Activated CD4-positive, alpha-beta T cell treated with anti-CD3 and anti-CD28 coated beads for 36 hours (primary cell): ENCODE measurements at regions not wholly inside any gene's neighbourhood (a gene's known extent, or its start where the extent isn't known, plus 50 kb on each side); places are given as distances from the start of the nearest gene placed in this dataset.
A peak's percentile ranks its signal among the peaks of the same experiment; 100 is the strongest.

Experiments
- ATAC-seq: fragments of 200-7000 bp; cut with Tn5 transposase; one replicate; pipeline ENCODE4 v1.10.0; 2021; ENCODE audit warnings: mild to moderate bottlenecking, moderate library complexity
- CTCF ChIA-PET: fragments of 350-600 bp; sonication (Branson Sonifier 250); formaldehyde crosslinking; loops from one replicate; lab custom pipeline; 2021; ENCODE audit warnings: antibody characterized with exemption; lab: Charles Lee
- POLR2A ChIA-PET: fragments of 350-600 bp; sonication (Branson Sonifier 250); formaldehyde crosslinking; loops from one replicate; lab custom pipeline; 2021; ENCODE audit warnings: antibody characterized with exemption, inconsistent platforms; lab: Charles Lee
- DNase-seq: peaks from one replicate; pipeline ENCODE4 v3.0.0-alpha.2; 2020
- H3K27ac Mint-ChIP-seq: one replicate; pipeline ENCODE4 v1.8.0; 2021; ENCODE audit warnings: mixed read lengths
- H3K27me3 Mint-ChIP-seq: one replicate; pipeline ENCODE4 v1.8.0; 2021; ENCODE audit warnings: mixed read lengths
- H3K36me3 Mint-ChIP-seq: one replicate; pipeline ENCODE4 v1.8.0; 2021; ENCODE audit warnings: low read depth, mixed read lengths
- H3K4me1 Mint-ChIP-seq: one replicate; pipeline ENCODE4 v1.8.0; 2021; ENCODE audit warnings: mixed read lengths
- H3K4me3 Mint-ChIP-seq: one replicate; pipeline ENCODE4 v1.8.0; 2021; ENCODE audit warnings: mild to moderate bottlenecking, moderate library complexity, mixed read lengths
- H3K9me3 Mint-ChIP-seq: one replicate; pipeline ENCODE4 v1.8.0; 2021; ENCODE audit warnings: low read depth, mixed read lengths
- intact Hi-C, 2 experiments: fragments of 100-400 bp; cut with DNase I in 1 of 2; cut with micrococcal nuclease in 1 of 2; formaldehyde crosslinking; loops; one replicate each; pipeline versions ENCODE4 v1.14.2 to v1.15.1; 2022 to 2024; cut with DNase I, micrococcal nuclease

GRCh38 chrY:7821295-7822035, 909.9 kb upstream of the AMELY start:
- Mint-ChIP-seq H3K9me3 (no peaks in the 10 kb centered on the region), H3K4me3 (no peak overlapping the region), H3K36me3 (no peaks in the 10 kb centered on the region), H3K4me1 (peaks cover 5% of the 10 kb centered on the region), H3K27ac (no peak overlapping the region), H3K27me3 (no peaks in the 10 kb centered on the region)
- intact Hi-C loops = no loop called here
- CTCF ChIA-PET = no interaction called here
- peak; percentile 6 for ATAC-seq
- POLR2A ChIA-PET = no interaction called here
- DNase-seq = no peak

DNA sequence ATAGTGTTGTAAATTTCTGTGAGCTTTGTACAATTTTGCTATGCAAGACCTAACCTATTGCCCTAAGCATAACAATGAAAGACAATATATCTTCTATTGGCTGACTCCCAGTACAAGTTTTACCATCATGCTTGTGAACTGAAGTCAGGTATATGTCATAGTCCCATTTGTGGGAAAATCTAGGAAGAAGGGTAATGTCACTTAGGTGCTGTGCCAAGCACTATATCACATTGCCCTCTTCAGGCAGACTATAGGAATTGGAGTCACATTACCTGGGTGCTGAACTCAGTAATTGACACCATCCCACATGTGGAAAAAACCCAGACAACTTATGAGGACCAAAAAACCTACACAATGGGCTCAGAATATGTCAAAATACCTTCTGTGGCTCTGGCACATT, 907.4 kb upstream of the AMELY start:
- DNase-seq = no peak
- Mint-ChIP-seq H3K4me1 (peaks cover 5% of the 10 kb centered on the region), H3K27ac (no peak overlapping the region), H3K27me3 (no peaks in the 10 kb centered on the region), H3K4me3 (no peak overlapping the region), H3K9me3 (no peaks in the 10 kb centered on the region), H3K36me3 (no peaks in the 10 kb centered on the region)
- ATAC-seq = no peak
- intact Hi-C loops = loop anchor here in 1 of 2 experiments (10.0 kb wide), 2 partner anchors 354 to 474 kb away; no protein-coding TSS in a partner anchor
- ChIA-PET CTCF (no interaction called here), POLR2A (no interaction called here)

GRCh38 chrY:7816567-7816966, 905.0 kb upstream of the AMELY start:
- Mint-ChIP-seq H3K27me3 (no peaks in the 10 kb centered on the region), H3K4me3 (no peak overlapping the region), H3K9me3 (no peaks in the 10 kb centered on the region), H3K36me3 (no peaks in the 10 kb centered on the region), H3K4me1 (peaks cover 5% of the 10 kb centered on the region), H3K27ac (no peak overlapping the region)
- ChIA-PET CTCF (no interaction called here), POLR2A (no interaction called here)
- no peak for DNase-seq
- peak; percentile 17 for ATAC-seq
- intact Hi-C loops = loop anchor here in 1 of 2 experiments (10.0 kb wide), 2 partner anchors 352 to 472 kb away; no protein-coding TSS in a partner anchor

DNA sequence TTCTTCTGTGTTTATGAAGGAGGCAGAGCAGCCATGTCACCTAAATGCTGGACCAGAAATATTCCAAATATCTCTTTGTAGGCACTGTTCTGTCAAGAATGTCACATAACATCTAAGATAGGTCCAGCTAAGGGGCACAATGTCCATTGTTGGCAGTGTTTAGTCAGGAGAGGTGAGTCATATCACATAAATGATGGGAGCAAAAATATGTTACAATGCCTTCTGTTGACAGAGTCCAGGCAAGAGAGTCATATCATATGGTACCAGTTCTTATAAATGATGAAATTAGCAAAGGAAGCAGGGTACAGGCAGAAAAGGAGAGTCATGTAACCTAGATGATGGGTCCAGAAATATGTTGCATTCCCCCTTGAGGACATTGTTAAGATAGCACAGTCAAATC, 904.4 kb upstream of the AMELY start:
- POLR2A ChIA-PET = no interaction called here
- intact Hi-C loops = loop anchor here in 1 of 2 experiments (10.0 kb wide), 2 partner anchors 351 to 471 kb away; no protein-coding TSS in a partner anchor
- no peak overlapping the region for H3K4me3 Mint-ChIP-seq
- H3K36me3 Mint-ChIP-seq = no peaks in the 10 kb centered on the region
- ATAC-seq = no peak
- H3K4me1 Mint-ChIP-seq = peaks cover 3% of the 10 kb centered on the region
- CTCF ChIA-PET = no interaction called here
- DNase-seq = no peak
- no peaks in the 10 kb centered on the region for H3K27me3 Mint-ChIP-seq
- no peak overlapping the region for H3K27ac Mint-ChIP-seq
- H3K9me3 Mint-ChIP-seq = no peaks in the 10 kb centered on the region

DNA sequence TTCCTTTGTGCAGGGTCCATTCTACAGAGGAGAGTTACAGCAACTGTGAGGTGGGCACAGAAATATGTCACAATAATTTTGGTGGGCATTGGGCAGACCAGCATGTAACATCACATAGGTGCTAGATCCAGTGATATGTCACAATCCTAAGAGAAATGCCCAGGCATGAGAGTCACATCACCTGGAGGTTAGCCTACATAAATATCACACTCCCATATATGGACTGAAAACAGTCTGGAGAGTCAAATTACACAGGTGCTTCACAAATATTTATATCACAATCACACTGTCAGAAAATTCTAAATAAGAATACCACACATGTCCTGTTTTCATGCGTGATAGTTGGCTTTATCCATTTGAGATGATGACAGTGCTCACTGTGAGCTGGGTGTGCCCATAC, 903.7 kb upstream of the AMELY start:
- Mint-ChIP-seq H3K36me3 (no peaks in the 10 kb centered on the region), H3K27me3 (no peaks in the 10 kb centered on the region), H3K9me3 (no peaks in the 10 kb centered on the region), H3K4me3 (no peak overlapping the region), H3K4me1 (peaks cover 3% of the 10 kb centered on the region), H3K27ac (no peak overlapping the region)
- ChIA-PET POLR2A (no interaction called here), CTCF (no interaction called here)
- intact Hi-C loops = loop anchor here in 1 of 2 experiments (10.0 kb wide), 2 partner anchors 350 to 470 kb away; no protein-coding TSS in a partner anchor
- DNase-seq (no peak), ATAC-seq (no peak)

DNA sequence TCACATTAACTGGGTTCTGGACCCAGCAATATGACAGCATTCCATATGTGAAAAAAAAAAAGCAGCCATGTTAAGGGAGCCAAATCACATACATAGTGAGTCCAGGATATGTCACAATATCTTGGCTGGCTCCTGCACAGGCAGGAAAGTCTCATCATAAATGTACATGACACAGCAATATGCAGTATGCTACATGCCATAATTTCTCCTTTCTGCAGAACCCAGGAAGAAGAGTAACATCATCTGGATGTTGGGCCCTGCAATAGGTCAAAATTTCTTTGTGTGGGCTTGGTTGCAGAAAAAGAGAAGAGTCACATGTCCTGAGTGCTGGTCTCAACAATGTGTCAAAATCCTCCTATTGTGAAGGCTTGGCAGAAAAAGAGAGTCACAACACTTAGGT, 902.8 kb upstream of the AMELY start:
- ATAC-seq (no peak), DNase-seq (no peak)
- ChIA-PET CTCF (no interaction called here), POLR2A (no interaction called here)
- intact Hi-C loops = loop anchor here in 1 of 2 experiments (10.0 kb wide), 2 partner anchors 350 to 470 kb away; no protein-coding TSS in a partner anchor
- Mint-ChIP-seq H3K27me3 (no peaks in the 10 kb centered on the region), H3K27ac (no peak overlapping the region), H3K4me1 (peaks cover 3% of the 10 kb centered on the region), H3K9me3 (no peaks in the 10 kb centered on the region), H3K36me3 (no peaks in the 10 kb centered on the region), H3K4me3 (no peak overlapping the region)

- intact Hi-C loops = loop anchor here in 1 of 2 experiments (10.0 kb wide), 2 partner anchors 346 to 466 kb away; no protein-coding TSS in a partner anchor
- Mint-ChIP-seq H3K36me3 (no peaks in the 10 kb centered on the region), H3K27ac (no peak overlapping the region), H3K4me3 (no peak overlapping the region), H3K4me1 (no peaks in the 10 kb centered on the region), H3K27me3 (no peaks in the 10 kb centered on the region), H3K9me3 (no peaks in the 10 kb centered on the region)
- peak; percentile 12 for ATAC-seq
- no peak for DNase-seq
- ChIA-PET CTCF (no interaction called here), POLR2A (no interaction called here)
Measured at GRCh38 chrY:7810359-7810758, 898.8 kb upstream of the AMELY start.

- ChIA-PET POLR2A (no interaction called here), CTCF (no interaction called here)
- Mint-ChIP-seq H3K4me3 (no peak overlapping the region), H3K9me3 (no peaks in the 10 kb centered on the region), H3K36me3 (no peaks in the 10 kb centered on the region), H3K4me1 (no peaks in the 10 kb centered on the region), H3K27me3 (no peaks in the 10 kb centered on the region), H3K27ac (no peak overlapping the region)
- no peak for DNase-seq
- intact Hi-C loops = no loop called here
- ATAC-seq = no peak
Measured at GRCh38 chrY:7807516-7807870, 895.9 kb upstream of the AMELY start.

DNA sequence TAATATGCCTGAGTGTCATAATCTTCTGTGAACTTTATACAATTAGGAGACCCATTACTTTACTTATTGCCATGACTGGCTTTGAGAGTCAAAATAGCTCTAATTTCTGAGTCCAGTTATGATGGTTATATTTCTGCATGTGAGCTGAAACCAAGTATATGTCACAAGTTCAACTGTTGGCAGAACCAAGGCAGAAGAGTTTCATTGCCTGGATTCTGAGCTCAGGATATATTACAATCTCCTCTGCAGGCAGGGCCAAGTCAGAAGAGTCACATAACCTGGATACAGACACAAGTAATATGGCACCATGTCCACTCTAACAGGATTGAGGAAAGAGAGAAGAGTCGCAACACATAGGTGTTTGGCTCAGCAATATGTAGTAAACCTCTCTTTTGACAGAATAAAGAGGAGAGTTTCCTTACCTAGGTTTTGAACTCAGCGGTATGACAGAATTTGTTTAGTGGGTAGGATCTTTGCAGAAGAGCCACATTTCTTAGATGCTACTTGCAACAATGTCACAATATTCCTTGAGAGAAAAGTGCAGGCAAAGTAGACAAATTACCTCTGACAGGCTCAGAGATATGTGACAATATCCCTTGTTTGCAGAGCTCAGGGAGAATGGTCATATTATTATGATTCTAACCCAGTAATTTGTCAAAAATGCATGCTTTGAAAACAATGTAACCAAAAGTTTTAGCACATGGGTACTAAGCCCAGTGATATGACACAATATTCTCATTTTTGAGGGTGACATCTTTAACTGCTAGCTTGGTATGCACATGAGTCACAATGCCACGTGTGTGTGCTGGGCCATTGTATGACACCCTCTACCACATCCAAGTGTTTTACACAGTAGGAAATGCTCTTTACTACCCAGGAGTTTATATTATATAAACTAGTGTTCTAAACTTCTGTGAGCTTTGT, 895.3 kb upstream of the AMELY start:
- Mint-ChIP-seq H3K4me1 (no peaks in the 10 kb centered on the region), H3K27ac (no peak overlapping the region), H3K9me3 (no peaks in the 10 kb centered on the region), H3K27me3 (peaks cover under 1% of the 10 kb centered on the region), H3K4me3 (no peak overlapping the region), H3K36me3 (no peaks in the 10 kb centered on the region)
- ATAC-seq (no peak), DNase-seq (peak; percentile 6)
- CTCF ChIA-PET = no interaction called here
- intact Hi-C loops = no loop called here
- POLR2A ChIA-PET = no interaction called here

- Mint-ChIP-seq H3K36me3 (no peaks in the 10 kb centered on the region), H3K9me3 (peaks cover 2% of the 10 kb centered on the region), H3K4me3 (no peak overlapping the region), H3K27me3 (peaks cover 3% of the 10 kb centered on the region), H3K27ac (no peak overlapping the region), H3K4me1 (no peaks in the 10 kb centered on the region)
- ChIA-PET POLR2A (no interaction called here), CTCF (no interaction called here)
- intact Hi-C loops = no loop called here
- ATAC-seq (no peak), DNase-seq (no peak)
Measured at GRCh38 chrY:7805624-7806023, 894.1 kb upstream of the AMELY start.

DNA sequence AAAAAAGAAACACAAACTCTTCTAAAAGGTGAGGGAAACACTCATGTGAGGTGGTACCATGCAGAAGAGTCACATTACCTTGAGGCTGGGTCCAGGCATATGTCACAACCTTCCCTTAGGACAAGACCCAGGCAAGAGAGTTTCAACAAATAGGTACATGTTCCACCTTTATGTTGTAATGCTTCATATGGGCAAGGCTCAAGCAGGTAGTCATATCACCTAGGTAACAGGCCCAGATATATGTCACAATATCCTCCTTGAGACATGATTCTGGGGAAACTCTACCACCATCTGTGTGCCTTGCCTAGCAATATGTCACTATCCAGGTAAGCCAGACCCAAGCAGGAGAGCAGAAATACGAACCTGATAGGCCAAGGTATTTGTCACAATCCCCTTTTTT, 892.2 kb upstream of the AMELY start:
- Mint-ChIP-seq H3K27me3 (peaks cover 3% of the 10 kb centered on the region), H3K27ac (no peak overlapping the region), H3K36me3 (no peaks in the 10 kb centered on the region), H3K4me1 (no peaks in the 10 kb centered on the region), H3K9me3 (peaks cover 3% of the 10 kb centered on the region), H3K4me3 (no peak overlapping the region)
- ATAC-seq (no peak), DNase-seq (no peak)
- POLR2A ChIA-PET = no interaction called here
- CTCF ChIA-PET = no interaction called here
- intact Hi-C loops = no loop called here
